Fibroblast of lung (primary cell): ENCODE measurements at regions not wholly inside any gene's neighbourhood (a gene's known extent, or its start where the extent isn't known, plus 50 kb on each side); places are given as distances from the start of the nearest gene placed in this dataset.

Source experiments
- DNase-seq, 2 donors: peaks; one replicate each; pipeline versions ENCODE4 v3.0.0 to v3.0.0-alpha.2; 2010; ENCODE audit warnings: low read depth in 2 of 2
- H2AFZ ChIP-seq: 2 replicates; pipeline ENCODE4 v1.5.1; 2012; ENCODE audit warnings: low read length, control low read depth, inconsistent platforms
- H3K27ac ChIP-seq: 2 replicates; pipeline ENCODE4 v1.5.1; 2011; ENCODE audit warnings: low read length, control low read depth; ENCODE audit not compliant: insufficient read depth
- H3K27me3 ChIP-seq: 2 replicates; pipeline ENCODE4 v1.5.1; 2011; ENCODE audit warnings: mild to moderate bottlenecking, low read length; ENCODE audit not compliant: control insufficient read depth, insufficient read depth
- H3K36me3 ChIP-seq: 2 replicates; pipeline ENCODE4 v1.5.1; 2011; ENCODE audit warnings: low read length; ENCODE audit not compliant: control insufficient read depth, insufficient read depth
- H3K4me1 ChIP-seq: 2 replicates; pipeline ENCODE4 v1.5.1; 2011; ENCODE audit warnings: low read length; ENCODE audit not compliant: control insufficient read depth, insufficient read depth; ENCODE audit errors: extremely low read depth
- H3K4me2 ChIP-seq: 2 replicates; pipeline ENCODE4 v1.5.1; 2011; ENCODE audit warnings: low read length, control low read depth; ENCODE audit not compliant: insufficient read depth; ENCODE audit errors: extremely low read depth
- H3K4me3 ChIP-seq, 4 experiments: fragments of 200-600 bp in 1 of 4; sonication (generic) in 1 of 4; replicated peaks in 1 of 4; 2 replicates each; pipeline ENCODE4 v1.5.1; 2011 to 2016; ENCODE audit warnings: low read length in 4 of 4, low read depth in 3 of 4, mild to moderate bottlenecking in 3 of 4, control low read depth in 2 of 4, inconsistent platforms in 1 of 4, mixed read lengths in 1 of 4; ENCODE audit not compliant: insufficient read depth in 1 of 4; ENCODE audit errors: control extremely low read depth in 1 of 4
- H3K79me2 ChIP-seq: 2 replicates; pipeline ENCODE4 v1.5.1; 2012; ENCODE audit warnings: mild to moderate bottlenecking, low read length, inconsistent platforms; ENCODE audit not compliant: control insufficient read depth, insufficient read depth
- H3K9ac ChIP-seq: 2 replicates; pipeline ENCODE4 v1.5.1; 2011; ENCODE audit warnings: mild to moderate bottlenecking, low read length, control low read depth; ENCODE audit not compliant: insufficient read depth
- H3K9me3 ChIP-seq: 2 replicates; pipeline ENCODE4 v1.5.1; 2012; ENCODE audit warnings: low read depth, low read length; ENCODE audit not compliant: control insufficient read depth, insufficient read depth
- H4K20me1 ChIP-seq: 2 replicates; pipeline ENCODE4 v1.5.1; 2011; ENCODE audit warnings: low read length; ENCODE audit not compliant: control insufficient read depth, insufficient read depth; ENCODE audit errors: extremely low read depth
- EZH2 ChIP-seq: IDR thresholded peaks from 2 replicates; pipeline ENCODE4 v1.5.1; 2012; ENCODE audit warnings: low read length, control low read depth, mild to moderate bottlenecking; ENCODE audit errors: missing control alignments
- TF ChIP-seq, protein P1 (sequence below), 2 donors: IDR thresholded peaks in 1 of 2; conservative IDR thresholded peaks in 1 of 2; 1 replicate in 1 of 2; 2 replicates in 1 of 2; pipeline ENCODE4 v1.5.1; 2011 to 2012; ENCODE audit warnings: low read length in 2 of 2, control low read depth in 1 of 2, inconsistent platforms in 1 of 2, low read depth in 1 of 2, mild to moderate bottlenecking in 1 of 2

DNA sequence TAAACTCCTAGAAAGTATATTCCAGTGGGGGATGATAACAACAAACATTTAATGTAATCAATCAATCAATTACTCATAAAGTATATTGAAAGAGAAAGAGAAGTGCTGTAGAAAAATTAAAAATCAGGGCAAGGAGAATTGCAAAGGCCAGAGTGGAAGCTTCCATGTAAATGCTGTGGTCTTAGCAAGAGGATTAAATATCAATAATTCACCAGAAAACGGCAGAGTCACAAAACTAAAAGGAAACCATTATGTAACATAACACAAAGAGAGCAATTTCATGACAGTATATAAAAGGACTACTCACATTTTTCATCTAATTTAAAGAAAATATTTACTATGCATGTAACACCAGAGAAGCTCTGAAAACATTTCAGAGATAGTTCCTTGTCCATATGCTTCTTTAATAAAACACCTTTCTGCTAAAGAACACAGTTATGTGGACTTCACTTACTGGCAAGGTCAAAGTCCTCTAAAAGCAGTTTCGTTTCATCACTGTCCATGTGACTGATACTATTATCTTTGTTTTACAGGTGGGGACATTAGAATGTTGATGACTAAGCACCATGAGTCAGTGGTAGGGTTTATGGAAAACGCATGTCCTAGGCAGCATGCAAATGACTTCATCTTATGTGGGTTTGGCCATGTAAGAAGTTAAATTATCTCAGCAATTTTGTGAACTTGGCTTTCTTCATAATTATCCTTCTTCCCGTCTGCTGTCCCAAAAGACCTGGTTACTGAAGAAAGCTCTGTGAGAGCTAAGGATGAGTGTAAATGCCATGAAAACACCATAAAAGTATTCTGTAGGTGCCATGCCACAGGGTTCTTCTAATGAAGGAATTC, 185.8 kb upstream of the TENT5A start:
- no peak overlapping the region for H3K4me3 ChIP-seq
- peak overlapping the region; percentile 10 for H3K4me2 ChIP-seq
- H3K27me3 ChIP-seq, result no peaks in the 10 kb centered on the region
- H3K9me3 ChIP-seq, result no peaks in the 10 kb centered on the region
- no peak overlapping the region for H2AFZ ChIP-seq
- peak overlapping the region; percentile 15 for H3K27ac ChIP-seq
- H4K20me1 ChIP-seq, result no peaks in the 10 kb centered on the region
- H3K79me2 ChIP-seq, result no peaks in the 10 kb centered on the region
- TF ChIP-seq, protein P1, sequence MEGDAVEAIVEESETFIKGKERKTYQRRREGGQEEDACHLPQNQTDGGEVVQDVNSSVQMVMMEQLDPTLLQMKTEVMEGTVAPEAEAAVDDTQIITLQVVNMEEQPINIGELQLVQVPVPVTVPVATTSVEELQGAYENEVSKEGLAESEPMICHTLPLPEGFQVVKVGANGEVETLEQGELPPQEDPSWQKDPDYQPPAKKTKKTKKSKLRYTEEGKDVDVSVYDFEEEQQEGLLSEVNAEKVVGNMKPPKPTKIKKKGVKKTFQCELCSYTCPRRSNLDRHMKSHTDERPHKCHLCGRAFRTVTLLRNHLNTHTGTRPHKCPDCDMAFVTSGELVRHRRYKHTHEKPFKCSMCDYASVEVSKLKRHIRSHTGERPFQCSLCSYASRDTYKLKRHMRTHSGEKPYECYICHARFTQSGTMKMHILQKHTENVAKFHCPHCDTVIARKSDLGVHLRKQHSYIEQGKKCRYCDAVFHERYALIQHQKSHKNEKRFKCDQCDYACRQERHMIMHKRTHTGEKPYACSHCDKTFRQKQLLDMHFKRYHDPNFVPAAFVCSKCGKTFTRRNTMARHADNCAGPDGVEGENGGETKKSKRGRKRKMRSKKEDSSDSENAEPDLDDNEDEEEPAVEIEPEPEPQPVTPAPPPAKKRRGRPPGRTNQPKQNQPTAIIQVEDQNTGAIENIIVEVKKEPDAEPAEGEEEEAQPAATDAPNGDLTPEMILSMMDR (conservative IDR thresholded peaks at IDR 0.05 in 1 of 2, IDR thresholded peaks at IDR 0.05 in 1 of 2; ENCODE audit: low read depth in 1 of 2, low read length in 2 of 2), result no peak
- TF ChIP-seq EZH2, result no peak
- peaks cover 12% of the 10 kb centered on the region for H3K4me1 ChIP-seq
- H3K9ac ChIP-seq, result no peak overlapping the region
- H3K36me3 ChIP-seq, result no peaks in the 10 kb centered on the region
- peak; percentile 88 to 99 for DNase-seq

DNA sequence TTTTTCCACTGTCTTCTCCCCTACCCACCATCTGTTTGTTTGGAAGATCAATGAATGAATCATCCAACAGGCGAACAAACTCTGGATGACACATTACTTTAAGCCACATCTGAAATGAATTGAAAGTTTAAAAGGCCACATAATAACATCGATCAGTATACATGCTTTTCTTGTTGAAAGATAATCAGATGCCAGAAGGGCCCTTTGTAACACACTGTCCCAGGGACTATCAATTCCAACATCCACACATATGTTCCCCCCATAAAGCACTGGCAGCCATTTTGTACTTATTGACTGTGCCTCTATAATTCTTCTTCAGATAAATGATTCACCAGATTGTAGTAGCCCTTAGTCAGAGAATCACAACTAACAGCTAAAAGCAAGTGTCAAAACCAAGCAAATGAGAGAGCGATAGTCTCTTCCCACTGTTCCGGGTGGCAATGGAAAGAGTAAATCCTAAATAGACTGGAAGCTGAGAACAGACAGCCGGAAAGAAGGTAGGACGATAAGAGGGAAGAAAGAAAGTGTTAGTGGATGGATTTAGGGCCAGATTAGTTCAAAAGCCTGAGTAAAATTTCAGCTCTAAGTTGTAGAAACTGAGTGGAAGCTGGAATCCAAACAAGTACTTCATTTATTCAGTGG, 184.9 kb upstream of the TENT5A start:
- Histone ChIP-seq H3K36me3 (no peaks in the 10 kb centered on the region), H3K27me3 (no peaks in the 10 kb centered on the region), H3K9ac (no peak overlapping the region), H3K4me2 (peak overlapping the region; percentile 33), H4K20me1 (no peaks in the 10 kb centered on the region), H3K4me3 (no peak overlapping the region), H3K27ac (peak overlapping the region; percentile 58), H3K79me2 (no peaks in the 10 kb centered on the region), H2AFZ (peak overlapping the region; percentile 28), H3K4me1 (peaks cover 12% of the 10 kb centered on the region), H3K9me3 (no peaks in the 10 kb centered on the region)
- TF ChIP-seq, protein P1 (conservative IDR thresholded peaks at IDR 0.05 in 1 of 2, IDR thresholded peaks at IDR 0.05 in 1 of 2; ENCODE audit: low read depth in 1 of 2, low read length in 2 of 2), result no peak
- TF ChIP-seq EZH2, result no peak
- peak; percentile 39 to 69 for DNase-seq

DNA sequence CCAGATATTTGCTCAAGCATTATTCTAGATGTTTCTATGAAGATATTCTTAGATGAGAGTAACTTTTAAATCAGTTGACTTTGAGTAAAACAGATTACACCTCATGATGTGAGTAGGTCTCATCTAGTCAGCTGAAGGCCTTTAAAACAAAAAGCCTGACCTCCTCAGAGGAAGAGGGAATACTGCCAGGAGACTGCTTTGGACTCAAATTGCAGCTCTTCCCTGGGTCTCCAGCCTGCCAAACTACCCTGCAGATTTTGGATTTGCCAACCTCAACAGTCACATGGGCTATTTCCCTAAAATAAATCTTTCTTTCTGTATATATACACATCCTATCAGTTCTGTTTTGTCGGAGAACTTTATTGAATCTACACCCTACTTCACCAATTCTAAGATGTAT, 182.5 kb upstream of the TENT5A start:
- H4K20me1 ChIP-seq, result no peaks in the 10 kb centered on the region
- H3K27ac ChIP-seq, result no peak overlapping the region
- H3K9me3 ChIP-seq, result no peaks in the 10 kb centered on the region
- no peak overlapping the region for H3K4me3 ChIP-seq
- no peak overlapping the region for H3K4me2 ChIP-seq
- peak; percentile 16 to 61 for DNase-seq
- H3K36me3 ChIP-seq, result no peaks in the 10 kb centered on the region
- H3K4me1 ChIP-seq, result peaks cover 11% of the 10 kb centered on the region
- H3K27me3 ChIP-seq, result no peaks in the 10 kb centered on the region
- no peaks in the 10 kb centered on the region for H3K79me2 ChIP-seq
- H2AFZ ChIP-seq, result no peak overlapping the region
- H3K9ac ChIP-seq, result no peak overlapping the region
- TF ChIP-seq, protein P1 (conservative IDR thresholded peaks at IDR 0.05 in 1 of 2, IDR thresholded peaks at IDR 0.05 in 1 of 2; ENCODE audit: low read depth in 1 of 2, low read length in 2 of 2), result no peak
- no peak for TF ChIP-seq EZH2
